A673 (cell line): ENCODE measurements at regions not wholly inside any gene's neighbourhood (a gene's known extent, or its start where the extent isn't known, plus 50 kb on each side); places are given as distances from the start of the nearest gene placed in this dataset.

ENCODE experiments used
- CTCF ChIP-seq: fragments of 300-800, 200-600 bp; sonication (generic); conservative IDR thresholded peaks from 2 replicates; pipeline ENCODE4 v1.5.1; 2017; ENCODE audit warnings: low read depth, mild to moderate bottlenecking, antibody characterized with exemption, low read length, moderate library complexity, mixed read lengths
- EZH2 ChIP-seq: fragments of 200-600 bp; sonication (generic); IDR thresholded peaks from 2 replicates; pipeline ENCODE4 v1.6.1; 2017; ENCODE audit warnings: borderline replicate concordance, low read depth, mild to moderate bottlenecking, mixed read lengths, antibody characterized with exemption, low read length; ENCODE audit not compliant: poor library complexity, severe bottlenecking

DNA sequence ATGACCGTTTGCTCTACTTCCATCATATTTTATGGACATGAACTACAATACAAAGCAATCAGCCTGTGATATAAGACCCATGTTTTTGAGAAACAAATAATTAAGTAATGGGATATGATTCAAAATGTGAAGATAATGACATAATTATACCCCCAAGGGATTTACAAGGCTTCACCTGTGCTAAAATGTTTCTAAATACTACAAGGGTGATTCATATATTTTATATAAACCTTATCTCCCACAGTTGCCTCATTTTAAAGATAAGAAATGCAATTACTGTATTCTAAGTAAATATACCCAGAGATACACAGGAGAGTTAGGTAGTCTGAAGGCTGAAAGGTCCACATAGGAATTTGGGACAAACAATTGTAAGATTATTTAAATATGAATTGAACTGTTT lies 662.0 kb upstream of the CHD1 start:
- TF ChIP-seq CTCF, result no peak
- no peak for TF ChIP-seq EZH2
